ENCODE measurements at regions not wholly inside any gene's neighbourhood (a gene's known extent, or its start where the extent isn't known, plus 50 kb on each side); places are given as distances from the start of the nearest gene placed in this dataset.
"Not testable (repeated sequence)": the region's sequence is repeated elsewhere in the genome, so short reads cannot be mapped to it uniquely, and the experiment has no call there.

DNA sequence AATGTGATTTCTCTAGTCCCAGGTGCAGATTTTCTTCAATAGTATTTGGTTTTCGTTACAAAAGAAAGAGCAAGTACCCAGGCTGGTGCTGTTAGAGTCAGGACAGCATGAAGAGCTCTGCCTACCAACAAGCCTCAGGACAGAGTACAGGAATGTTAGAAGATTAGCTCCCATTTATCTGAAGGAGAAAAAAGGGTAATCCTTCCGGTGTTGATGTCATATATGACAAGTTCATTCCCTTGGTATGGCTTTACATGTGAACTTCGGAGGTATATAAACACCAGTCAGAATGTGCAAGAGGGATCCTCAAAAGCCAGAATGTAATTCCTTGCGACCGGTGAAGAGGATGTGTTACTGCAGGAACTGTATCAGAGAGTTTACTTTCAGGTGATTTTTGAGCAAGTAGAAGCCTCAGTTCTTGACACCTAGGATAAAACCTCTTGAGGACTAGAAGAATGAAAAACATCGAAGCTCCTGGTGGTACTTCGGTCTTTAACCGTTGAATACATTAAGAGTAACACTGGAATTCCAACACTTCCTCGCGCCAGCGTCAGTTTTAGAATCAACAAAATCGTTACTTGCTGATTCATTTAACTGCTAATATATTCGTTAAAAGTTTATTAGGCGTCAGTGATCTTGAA is 194.2 kb upstream of the ZNF184 start:
- Histone ChIP-seq H3K4me1 (ENCODE audit: control insufficient read depth in 1 of 2, low read depth in 2 of 2) (peaks cover 5 to 6% of the 10 kb centered on the region in 2 donors), H3K4me3 (no peak overlapping the region), H3K9me3 (no peaks in the 10 kb centered on the region), H3K27me3 (replicated peaks; ENCODE audit: insufficient read depth) (no peaks in the 10 kb centered on the region), H3K27ac (no peak overlapping the region), H3K36me3 (no peaks in the 10 kb centered on the region)
- no peak for DNase-seq (ENCODE audit: low spot score)
- TF ChIP-seq, protein P1, sequence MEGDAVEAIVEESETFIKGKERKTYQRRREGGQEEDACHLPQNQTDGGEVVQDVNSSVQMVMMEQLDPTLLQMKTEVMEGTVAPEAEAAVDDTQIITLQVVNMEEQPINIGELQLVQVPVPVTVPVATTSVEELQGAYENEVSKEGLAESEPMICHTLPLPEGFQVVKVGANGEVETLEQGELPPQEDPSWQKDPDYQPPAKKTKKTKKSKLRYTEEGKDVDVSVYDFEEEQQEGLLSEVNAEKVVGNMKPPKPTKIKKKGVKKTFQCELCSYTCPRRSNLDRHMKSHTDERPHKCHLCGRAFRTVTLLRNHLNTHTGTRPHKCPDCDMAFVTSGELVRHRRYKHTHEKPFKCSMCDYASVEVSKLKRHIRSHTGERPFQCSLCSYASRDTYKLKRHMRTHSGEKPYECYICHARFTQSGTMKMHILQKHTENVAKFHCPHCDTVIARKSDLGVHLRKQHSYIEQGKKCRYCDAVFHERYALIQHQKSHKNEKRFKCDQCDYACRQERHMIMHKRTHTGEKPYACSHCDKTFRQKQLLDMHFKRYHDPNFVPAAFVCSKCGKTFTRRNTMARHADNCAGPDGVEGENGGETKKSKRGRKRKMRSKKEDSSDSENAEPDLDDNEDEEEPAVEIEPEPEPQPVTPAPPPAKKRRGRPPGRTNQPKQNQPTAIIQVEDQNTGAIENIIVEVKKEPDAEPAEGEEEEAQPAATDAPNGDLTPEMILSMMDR (IDR thresholded peaks at IDR 0.05), result no peak
- no peak for ATAC-seq (ENCODE audit: insufficient number of reproducible peaks, low FRiP score, low read depth)

DNA sequence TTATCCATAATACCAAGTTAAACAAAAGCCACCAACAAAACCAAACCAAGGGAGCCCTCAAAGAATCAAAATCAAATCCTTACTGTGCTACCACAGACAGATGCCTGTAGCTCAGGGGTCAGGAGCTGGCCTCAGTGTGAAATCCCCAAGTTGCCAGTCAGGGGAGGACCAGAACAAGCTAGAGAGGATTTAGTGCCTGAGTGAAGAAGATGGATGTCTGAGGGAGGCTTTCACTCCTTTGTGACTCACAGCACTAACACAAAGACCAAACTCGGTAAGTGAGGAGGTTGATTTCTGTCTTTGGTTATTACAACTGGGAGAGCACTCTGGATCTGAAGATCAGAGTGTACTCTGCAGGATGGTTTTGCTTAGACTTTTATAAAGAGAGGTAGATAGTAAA is 189.9 kb upstream of the ZNF184 start:
- Histone ChIP-seq H3K27ac (no peak overlapping the region), H3K27me3 (replicated peaks; ENCODE audit: insufficient read depth) (no peaks in the 10 kb centered on the region), H3K36me3 (no peaks in the 10 kb centered on the region), H3K4me1 (ENCODE audit: control insufficient read depth in 1 of 2, low read depth in 2 of 2) (no peaks in the 10 kb centered on the region), H3K4me3 (no peak overlapping the region), H3K9me3 (no peaks in the 10 kb centered on the region)
- ATAC-seq (ENCODE audit: insufficient number of reproducible peaks, low FRiP score, low read depth), result no peak
- DNase-seq (ENCODE audit: low spot score), result no peak
- TF ChIP-seq, protein P1 (IDR thresholded peaks at IDR 0.05), result no peak

DNA sequence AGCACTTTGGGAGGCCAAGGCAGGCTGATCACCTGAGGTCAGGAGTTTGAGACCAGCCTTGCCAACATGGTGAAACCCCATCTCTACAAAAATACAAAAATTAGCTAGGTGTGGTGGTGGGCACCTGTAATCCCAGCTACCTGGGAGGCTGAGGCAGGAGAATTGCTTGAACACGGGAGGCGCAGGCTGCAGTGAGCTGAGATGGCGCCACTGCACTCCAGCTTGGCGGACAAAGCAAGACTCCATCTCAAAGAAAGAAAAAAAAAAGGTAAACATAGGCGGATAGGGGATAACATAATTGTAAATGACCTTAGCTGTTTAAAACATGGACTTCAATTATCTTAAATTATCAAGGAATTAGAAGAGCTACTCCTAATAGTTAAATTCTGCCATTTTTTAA is 189.3 kb upstream of the ZNF184 start:
- not testable (repeated sequence) for H3K36me3 ChIP-seq; H3K4me1 ChIP-seq (ENCODE audit: control insufficient read depth in 1 of 2, low read depth in 2 of 2); ATAC-seq (ENCODE audit: insufficient number of reproducible peaks, low FRiP score, low read depth); H3K27me3 ChIP-seq (replicated peaks; ENCODE audit: insufficient read depth); H3K4me3 ChIP-seq; H3K27ac ChIP-seq; DNase-seq (ENCODE audit: low spot score); H3K9me3 ChIP-seq

DNA sequence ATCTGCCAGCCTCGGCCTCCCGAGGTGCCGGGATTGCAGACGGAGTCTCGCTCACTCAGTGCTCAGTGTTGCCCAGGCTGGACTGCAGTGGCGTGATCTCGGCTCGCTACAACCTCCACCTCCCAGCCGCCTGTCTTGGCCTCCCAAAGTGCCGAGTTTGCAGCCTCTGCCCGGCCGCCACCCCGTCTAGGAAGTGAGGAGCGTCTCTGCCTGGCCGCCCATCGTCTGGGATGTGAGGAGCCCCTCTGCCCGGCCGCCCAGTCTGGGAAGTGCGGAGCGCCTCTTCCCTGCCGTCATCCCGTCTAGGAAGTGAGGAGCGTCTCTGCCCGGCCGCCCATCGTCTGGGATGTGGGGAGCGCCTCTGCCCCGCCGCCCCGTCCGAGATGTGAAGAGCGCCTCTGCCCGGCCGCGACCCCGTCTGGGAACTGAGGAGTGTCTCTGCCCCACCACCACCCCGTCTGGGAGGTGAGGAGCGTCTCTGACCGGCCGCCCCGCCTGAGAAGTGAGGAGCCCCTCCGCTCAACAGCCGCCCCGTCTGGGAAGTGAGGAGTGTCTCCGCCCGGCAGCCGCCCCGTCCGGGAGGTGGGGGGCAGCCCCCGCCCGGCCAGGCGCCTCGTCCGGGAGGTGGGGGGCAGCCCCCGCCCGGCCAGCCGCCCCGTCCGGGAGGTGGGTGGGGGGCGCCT is 180.4 kb upstream of the ZNF184 start:
- not testable (repeated sequence) for ATAC-seq (ENCODE audit: insufficient number of reproducible peaks, low FRiP score, low read depth); H3K4me3 ChIP-seq; H3K27ac ChIP-seq; H3K4me1 ChIP-seq (ENCODE audit: control insufficient read depth in 1 of 2, low read depth in 2 of 2); H3K27me3 ChIP-seq (replicated peaks; ENCODE audit: insufficient read depth); H3K9me3 ChIP-seq; H3K36me3 ChIP-seq; DNase-seq (ENCODE audit: low spot score)

DNA sequence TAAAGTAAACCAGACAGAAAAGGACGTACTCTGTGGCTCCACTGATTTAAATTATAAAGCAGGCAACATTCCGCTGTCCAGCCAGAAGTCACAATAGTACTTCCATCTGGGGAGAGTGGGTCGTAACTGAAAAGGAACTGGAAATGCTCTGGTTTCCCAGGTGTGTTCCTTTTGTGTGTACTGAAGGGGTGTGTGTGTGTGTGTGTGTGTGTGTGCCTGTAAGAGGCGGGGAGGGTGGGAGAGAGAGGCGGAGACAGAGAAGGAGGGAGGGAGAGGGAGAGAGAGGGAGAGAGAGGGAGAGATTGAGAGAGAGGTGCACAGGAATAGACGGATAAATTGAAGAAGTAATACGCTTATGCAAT is 178.4 kb upstream of the ZNF184 start:
- TF ChIP-seq, protein P1 (IDR thresholded peaks at IDR 0.05), result no peak
- Histone ChIP-seq H3K9me3 (no peaks in the 10 kb centered on the region), H3K27me3 (replicated peaks; ENCODE audit: insufficient read depth) (no peaks in the 10 kb centered on the region), H3K4me3 (no peak overlapping the region), H3K36me3 (no peaks in the 10 kb centered on the region), H3K4me1 (ENCODE audit: control insufficient read depth in 1 of 2, low read depth in 2 of 2) (no peaks in the 10 kb centered on the region), H3K27ac (no peak overlapping the region)
- ATAC-seq (ENCODE audit: insufficient number of reproducible peaks, low FRiP score, low read depth), result no peak
- DNase-seq (ENCODE audit: low spot score), result no peak

DNA sequence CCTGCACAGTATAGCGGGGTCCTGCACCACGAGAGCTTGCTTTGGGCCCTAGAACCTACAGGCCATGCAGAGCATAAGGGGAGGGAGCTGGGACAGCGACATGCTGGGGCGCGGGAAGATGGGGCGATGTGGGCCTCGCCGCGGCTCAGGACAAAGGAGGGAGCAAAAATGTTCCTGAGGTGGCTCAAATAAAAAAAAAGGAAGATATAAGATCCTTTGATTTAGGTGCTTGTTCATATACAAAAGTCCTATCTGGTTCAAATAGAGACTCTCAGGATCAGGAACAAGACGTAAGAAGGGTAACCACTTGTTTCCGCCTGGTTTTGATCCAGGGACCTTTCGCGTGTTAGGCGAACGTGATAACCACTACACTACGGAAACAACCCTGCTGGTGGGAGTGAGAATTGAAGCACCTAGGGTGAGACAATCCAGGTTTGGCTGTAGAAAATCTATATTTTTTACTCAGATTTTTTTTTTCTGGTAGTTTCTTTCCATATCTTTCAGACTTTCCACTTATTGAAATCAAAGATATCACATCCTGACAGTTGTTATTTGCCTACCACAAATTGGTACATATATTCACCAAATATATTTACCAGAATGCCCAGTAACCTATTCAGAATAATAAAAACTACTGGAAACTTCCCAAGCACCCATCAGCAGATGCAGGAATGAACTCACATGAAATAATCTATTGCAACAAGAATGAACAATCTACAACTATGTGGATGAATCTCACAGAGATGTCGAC is 177.9 kb upstream of the ZNF184 start:
- H3K36me3 ChIP-seq, result no peaks in the 10 kb centered on the region
- TF ChIP-seq, protein P1 (IDR thresholded peaks at IDR 0.05), result no peak
- H3K4me1 ChIP-seq (ENCODE audit: control insufficient read depth in 1 of 2, low read depth in 2 of 2), result no peaks in the 10 kb centered on the region
- DNase-seq (ENCODE audit: low spot score), result no peak
- H3K27ac ChIP-seq, result no peak overlapping the region
- no peak for ATAC-seq (ENCODE audit: insufficient number of reproducible peaks, low FRiP score, low read depth)
- no peak overlapping the region for H3K4me3 ChIP-seq
- no peaks in the 10 kb centered on the region for H3K27me3 ChIP-seq (replicated peaks; ENCODE audit: insufficient read depth)
- H3K9me3 ChIP-seq, result no peaks in the 10 kb centered on the region
